RWPE2 (cell line): ENCODE measurements at regions not wholly inside any gene's neighbourhood (a gene's known extent, or its start where the extent isn't known, plus 50 kb on each side); places are given as distances from the start of the nearest gene placed in this dataset.

ENCODE experiments used
- ATAC-seq: fragments of 200-7000 bp; cut with Tn5 transposase; 3 replicates; pipeline ENCODE4 v1.9.1; 2021; ENCODE audit warnings: low read depth
- DNase-seq: peaks from one replicate; pipeline ENCODE4 v3.0.0-alpha.2; 2020; ENCODE audit warnings: low spot score
- H3K27ac ChIP-seq: fragments of 450-650 bp; 2 replicates; pipeline ENCODE4 v1.5.1; 2017; ENCODE audit warnings: mild to moderate bottlenecking; ENCODE audit not compliant: poor library complexity, severe bottlenecking
- H3K27me3 ChIP-seq: fragments of 250-450 bp; sonication (Bioruptor Pico); 2 replicates; pipeline ENCODE4 v1.5.1; 2021; ENCODE audit warnings: mild to moderate bottlenecking, moderate library complexity; ENCODE audit not compliant: insufficient read depth, poor library complexity, severe bottlenecking
- H3K36me3 ChIP-seq: fragments of 250-450 bp; sonication (Bioruptor Pico); 2 replicates; pipeline ENCODE4 v1.5.1; 2020; ENCODE audit warnings: low read depth, mild to moderate bottlenecking, moderate library complexity
- H3K4me1 ChIP-seq: fragments of 250-450 bp; sonication (Bioruptor Pico); 2 replicates; pipeline ENCODE4 v1.5.1; 2021; ENCODE audit warnings: mild to moderate bottlenecking, moderate library complexity; ENCODE audit not compliant: insufficient read depth, poor library complexity, severe bottlenecking
- H3K4me3 ChIP-seq: fragments of 250-450 bp; sonication (Bioruptor Pico); 2 replicates; pipeline ENCODE4 v1.5.1; 2021; ENCODE audit warnings: mild to moderate bottlenecking, moderate library complexity; ENCODE audit not compliant: severe bottlenecking
- H3K9me3 ChIP-seq: fragments of 250-450 bp; sonication (Bioruptor Pico); 2 replicates; pipeline ENCODE4 v1.5.1; 2021; ENCODE audit warnings: mild to moderate bottlenecking, moderate library complexity; ENCODE audit not compliant: severe bottlenecking
- CTCF ChIP-seq: fragments of 450-650 bp; IDR thresholded peaks from one replicate; pipeline ENCODE4 v1.5.1; 2017; ENCODE audit warnings: mild to moderate bottlenecking, moderate library complexity; ENCODE audit not compliant: poor library complexity, severe bottlenecking

GRCh38 chr1:69029649-69030048, 532.8 kb upstream of the DEPDC1 start:
- H3K27ac ChIP-seq: no peak overlapping the region
- no peaks in the 10 kb centered on the region for H3K36me3 ChIP-seq
- no peak overlapping the region for H3K4me3 ChIP-seq
- TF ChIP-seq CTCF: no peak
- H3K9me3 ChIP-seq: no peaks in the 10 kb centered on the region
- no peak for ATAC-seq
- H3K4me1 ChIP-seq: no peaks in the 10 kb centered on the region
- DNase-seq: no peak
- H3K27me3 ChIP-seq: peaks cover 5% of the 10 kb centered on the region

- DNase-seq: no peak
- no peak for ATAC-seq
- H3K9me3 ChIP-seq: no peaks in the 10 kb centered on the region
These were observed 529.3 kb upstream of the LRRC7 start for GRCh38 chr1:69038379-69038778.

GRCh38 chr1:69045572-69045971, 522.1 kb upstream of the LRRC7 start:
- no peak for TF ChIP-seq CTCF
- Histone ChIP-seq H3K27ac (no peak overlapping the region), H3K27me3 (peaks cover 3% of the 10 kb centered on the region), H3K4me3 (no peak overlapping the region), H3K4me1 (no peaks in the 10 kb centered on the region), H3K36me3 (no peaks in the 10 kb centered on the region), H3K9me3 (no peaks in the 10 kb centered on the region)
- no peak for ATAC-seq
- no peak for DNase-seq

More at GRCh38 chr1:69038379-69038778, 529.3 kb upstream of the LRRC7 start:
- Histone ChIP-seq H3K4me3 (no peak overlapping the region), H3K27me3 (no peaks in the 10 kb centered on the region), H3K36me3 (no peaks in the 10 kb centered on the region), H3K4me1 (no peaks in the 10 kb centered on the region), H3K27ac (no peak overlapping the region)
- no peak for TF ChIP-seq CTCF

- ATAC-seq (peak; percentile 80), DNase-seq (no peak)
- no peaks in the 10 kb centered on the region for H3K36me3 ChIP-seq
- no peak overlapping the region for H3K27ac ChIP-seq
- H3K27me3 ChIP-seq: no peaks in the 10 kb centered on the region
- H3K4me1 ChIP-seq: peaks cover 10% of the 10 kb centered on the region
- H3K9me3 ChIP-seq: no peaks in the 10 kb centered on the region
- no peak for TF ChIP-seq CTCF
- no peak overlapping the region for H3K4me3 ChIP-seq
These were observed 512.5 kb upstream of the LRRC7 start for GRCh38 chr1:69055194-69055593.

GRCh38 chr1:69058454-69058853, 509.3 kb upstream of the LRRC7 start:
- DNase-seq (no peak), ATAC-seq (no peak)
- peaks cover 10% of the 10 kb centered on the region for H3K4me1 ChIP-seq
- H3K27me3 ChIP-seq: no peaks in the 10 kb centered on the region
- no peaks in the 10 kb centered on the region for H3K36me3 ChIP-seq
- TF ChIP-seq CTCF: no peak
- no peak overlapping the region for H3K4me3 ChIP-seq
- H3K9me3 ChIP-seq: no peaks in the 10 kb centered on the region
- no peak overlapping the region for H3K27ac ChIP-seq
